HuH-7 (cell line): ENCODE measurements at regions not wholly inside any gene's neighbourhood (a gene's known extent, or its start where the extent isn't known, plus 50 kb on each side); places are given as distances from the start of the nearest gene placed in this dataset.
"Not testable (repeated sequence)": the region's sequence is repeated elsewhere in the genome, so short reads cannot be mapped to it uniquely, and the experiment has no call there.

Experiments used
- DNase-seq: peaks from one replicate; pipeline ENCODE4 v3.0.0; 2011; ENCODE audit warnings: low spot score

GRCh38 chr7:34207810-34208209 lies 302.5 kb downstream of the BMPER start:
- DNase-seq: no peak

GRCh38 chr7:34208878-34209621 lies 303.7 kb downstream of the BMPER start:
- no peak for DNase-seq

GRCh38 chr7:34211018-34211417 lies 305.7 kb downstream of the BMPER start:
- no peak for DNase-seq

GRCh38 chr7:34217972-34218371 lies 312.6 kb downstream of the BMPER start:
- no peak for DNase-seq

GRCh38 chr7:34219153-34219718 lies 313.9 kb downstream of the BMPER start:
- no peak for DNase-seq

DNA sequence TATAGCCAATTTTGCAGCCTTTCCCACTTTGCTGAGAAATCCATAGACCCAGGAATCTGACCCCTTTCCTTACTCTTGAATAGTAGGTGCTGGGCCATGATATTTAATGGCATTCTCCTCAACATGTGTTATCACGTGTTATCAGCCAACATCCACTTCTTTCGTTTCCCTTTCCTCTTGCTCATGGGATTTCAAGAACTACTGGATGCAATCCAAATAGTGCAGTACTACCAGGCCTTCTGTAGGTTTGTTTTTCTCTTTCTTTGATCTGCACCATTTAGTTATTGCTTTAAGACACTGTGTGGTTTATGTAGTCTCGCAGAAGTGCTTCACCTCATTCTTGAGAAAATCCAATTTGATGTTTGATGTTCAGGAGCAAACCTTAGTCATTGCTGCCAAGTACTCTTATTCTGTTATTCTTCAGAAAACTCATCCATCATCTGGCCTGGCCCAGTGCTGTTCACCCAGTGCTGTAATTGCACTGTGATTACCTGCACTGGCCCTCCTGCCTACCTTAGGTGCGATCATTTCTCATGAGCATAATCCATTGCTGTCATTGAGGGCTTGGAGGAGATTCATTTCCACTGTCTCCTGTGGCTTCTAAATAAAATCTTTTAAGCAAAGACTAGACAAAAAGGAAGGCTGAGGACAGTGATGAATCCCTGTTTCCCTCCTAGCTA lies 315.3 kb downstream of the BMPER start:
- no peak for DNase-seq

GRCh38 chr7:34222316-34222715 lies 317.0 kb downstream of the BMPER start:
- DNase-seq: no peak

DNA sequence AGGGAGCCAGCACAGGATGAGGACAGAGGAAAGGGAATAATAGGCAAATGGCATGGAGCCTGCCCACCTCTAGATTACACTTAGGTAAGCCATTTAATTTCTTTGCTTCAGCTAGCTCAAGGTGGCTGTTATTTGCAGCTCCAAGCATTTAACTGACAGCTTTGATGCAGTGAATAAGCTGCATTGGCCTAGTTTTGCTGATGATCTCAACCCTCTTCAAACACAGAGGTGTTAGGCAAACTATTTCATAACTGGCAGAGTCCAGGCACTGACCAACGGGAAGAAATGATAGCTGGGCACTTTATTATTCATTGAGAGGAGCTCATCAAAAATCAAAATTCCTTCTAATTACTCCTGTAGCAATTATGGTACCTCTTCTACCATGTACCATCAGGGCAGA lies 317.4 kb downstream of the BMPER start:
- DNase-seq: no peak

- DNase-seq: no peak
Observed at GRCh38 chr7:34224281-34224680, 318.9 kb downstream of the BMPER start.

- DNase-seq: no peak
Observed at GRCh38 chr7:34225193-34225592, 319.9 kb downstream of the BMPER start.

DNA sequence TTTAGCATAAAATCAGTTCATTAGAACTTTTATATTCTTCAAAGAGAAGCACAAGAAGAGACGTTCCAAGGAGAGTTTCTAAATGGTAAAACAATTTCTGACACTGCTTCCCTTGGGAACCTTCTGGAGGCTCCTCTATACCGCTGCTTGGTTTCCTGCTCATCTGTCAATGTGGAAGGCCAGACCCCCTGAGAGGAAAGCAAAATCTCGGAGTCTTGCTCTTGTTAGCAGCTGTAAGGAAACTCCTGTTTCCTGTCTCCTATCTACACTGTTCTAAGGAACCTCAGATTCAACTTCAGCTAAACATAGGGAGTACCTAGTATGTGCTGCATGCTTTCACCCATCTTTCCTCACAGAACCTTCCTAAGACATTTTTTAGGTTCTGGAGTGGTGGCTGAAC lies 322.2 kb downstream of the BMPER start:
- no peak for DNase-seq

DNA sequence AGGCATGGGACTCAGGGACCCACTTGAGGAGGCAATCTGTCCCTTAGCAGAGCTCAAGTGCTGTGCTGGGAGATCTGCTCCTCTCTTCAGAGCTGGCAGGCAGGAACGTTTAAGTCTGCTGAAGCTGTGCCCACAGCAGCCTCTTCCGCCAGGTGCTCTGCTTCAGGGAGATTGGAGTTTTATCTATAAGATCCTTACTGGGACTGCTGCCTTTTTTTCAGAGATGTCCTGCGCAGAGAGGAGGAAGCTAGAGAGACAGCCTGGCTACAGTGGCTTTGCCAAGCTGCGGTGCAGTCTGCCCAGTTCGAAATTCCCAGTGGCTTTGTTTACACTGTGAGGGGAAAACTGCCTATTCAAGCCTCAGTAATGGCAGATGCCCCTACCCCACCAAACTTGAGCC lies 329.8 kb downstream of the BMPER start:
- DNase-seq: not testable (repeated sequence)

DNA sequence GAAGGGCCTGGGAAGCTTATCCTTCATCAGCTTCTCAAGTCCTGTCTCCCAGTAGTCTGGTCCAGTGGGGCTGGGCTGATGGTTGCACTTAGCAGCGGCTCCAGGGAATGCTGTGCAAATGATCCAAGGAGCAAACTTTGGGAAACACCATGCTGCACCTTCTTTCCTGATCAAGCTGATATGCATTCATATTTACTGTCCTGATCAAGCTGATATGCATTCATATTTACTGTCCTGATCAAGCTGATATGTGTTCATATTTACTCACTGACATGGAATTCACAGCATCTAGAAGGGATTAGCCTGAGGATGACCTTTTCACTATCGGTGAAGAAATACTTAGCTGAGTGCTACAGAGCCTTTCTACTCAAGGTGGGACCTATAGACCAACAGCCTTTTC lies 330.7 kb downstream of the BMPER start:
- DNase-seq: no peak

DNA sequence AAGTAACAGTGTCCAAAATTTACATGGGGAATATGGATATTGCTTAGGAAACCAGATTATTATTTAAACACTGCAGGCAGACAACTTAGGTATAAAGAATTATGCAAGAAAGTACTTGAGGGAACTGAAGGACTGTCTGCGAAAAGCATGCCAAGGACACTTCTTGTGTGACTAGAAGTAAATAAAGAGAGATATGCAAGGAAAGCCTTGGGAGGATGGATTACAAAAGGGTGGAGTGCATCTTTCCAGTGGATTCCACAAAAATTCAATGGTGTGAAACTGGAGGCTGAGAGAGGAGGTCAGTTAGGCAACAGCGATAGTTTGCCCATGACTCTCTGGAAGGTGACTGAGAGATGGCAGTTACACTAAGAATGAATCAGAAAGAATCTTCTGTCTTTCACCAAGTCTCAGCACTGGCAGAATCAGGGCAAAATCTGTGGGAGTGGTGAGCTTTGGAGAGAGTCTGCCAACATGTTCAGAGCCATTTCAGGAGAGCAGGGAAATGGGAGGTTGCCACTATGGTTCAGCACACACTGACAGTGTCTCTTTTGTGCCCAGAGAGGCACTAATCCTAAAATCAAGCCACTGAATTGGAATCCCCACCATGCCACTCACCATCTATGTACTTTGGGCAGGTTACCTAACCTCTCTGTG lies 331.6 kb downstream of the BMPER start:
- DNase-seq: no peak

DNA sequence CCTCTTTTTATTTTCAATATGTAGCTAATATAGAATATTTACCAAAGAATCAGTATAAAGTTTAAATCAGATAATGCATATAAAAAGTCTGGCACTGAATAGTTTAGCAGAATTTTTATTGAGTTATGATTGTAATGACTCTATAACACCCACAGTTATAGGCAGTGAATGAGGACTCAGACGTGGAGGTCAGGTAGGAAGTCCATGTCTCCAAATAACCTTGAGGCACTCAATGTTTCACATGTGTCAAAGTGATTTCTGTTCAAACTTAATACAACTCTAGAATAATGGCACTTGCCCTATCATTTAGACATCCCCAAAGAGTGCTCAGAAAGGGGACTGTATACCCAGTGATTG lies 332.1 kb downstream of the BMPER start:
- DNase-seq: no peak

DNA sequence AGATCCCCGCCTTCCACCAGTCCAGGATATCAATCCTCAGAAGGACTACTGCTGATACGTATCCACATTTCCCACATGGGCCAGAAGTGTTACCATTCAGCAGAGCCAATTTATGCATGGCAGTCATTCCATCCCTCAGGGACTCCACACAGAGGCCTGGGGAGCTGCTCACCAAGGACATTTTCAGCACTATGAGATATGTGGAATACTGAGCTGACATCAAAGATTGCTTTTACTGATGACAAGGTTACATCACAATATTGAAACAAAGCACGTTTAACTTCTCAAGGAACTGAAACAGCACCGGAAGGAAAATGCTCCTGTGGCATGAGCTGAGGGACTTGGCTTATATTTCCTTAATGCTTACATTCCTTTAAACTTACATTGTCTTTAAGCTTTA lies 335.1 kb downstream of the BMPER start:
- no peak for DNase-seq

DNA sequence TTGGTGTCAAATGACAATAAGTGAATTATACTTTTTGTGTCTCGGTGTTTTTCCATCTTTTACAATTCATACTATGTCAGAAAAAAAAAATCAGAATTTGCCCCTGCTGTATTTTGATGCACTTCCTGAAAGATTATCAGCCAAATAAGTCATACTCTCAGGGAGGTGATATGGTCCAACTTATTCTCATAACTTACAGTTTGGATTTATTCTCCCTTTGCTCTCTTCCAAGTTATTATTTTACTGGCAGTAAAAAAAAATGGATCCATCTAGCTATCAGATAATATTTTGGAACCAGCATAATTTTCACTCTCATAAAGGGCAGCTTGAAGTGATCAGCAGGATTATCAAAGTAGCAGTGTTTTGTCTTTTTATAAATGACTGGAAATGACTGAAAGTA lies 337.1 kb downstream of the BMPER start:
- DNase-seq: no peak

GRCh38 chr7:34245246-34245645 lies 339.9 kb downstream of the BMPER start:
- DNase-seq: no peak

- DNase-seq: no peak
Observed at GRCh38 chr7:34247468-34247867, 342.1 kb downstream of the BMPER start.

DNA sequence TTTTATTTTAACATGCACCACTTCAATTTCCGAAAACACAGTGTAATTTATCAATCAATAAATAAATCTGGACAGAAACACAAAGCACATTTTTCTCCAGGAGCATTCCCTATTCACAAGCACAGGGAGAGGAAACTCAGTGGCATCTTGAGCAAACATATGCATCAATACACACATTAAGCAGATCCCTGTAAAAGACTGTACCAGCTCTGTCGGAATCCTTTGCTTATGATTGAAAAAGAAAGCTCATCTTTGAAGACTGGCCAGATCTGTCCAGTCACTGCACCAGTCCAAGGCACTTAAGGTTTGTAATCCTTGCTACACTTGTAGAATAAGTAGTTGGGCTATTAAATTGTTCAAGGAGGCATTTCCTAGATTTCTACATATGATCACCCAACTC lies 343.9 kb downstream of the BMPER start:
- no peak for DNase-seq

DNA sequence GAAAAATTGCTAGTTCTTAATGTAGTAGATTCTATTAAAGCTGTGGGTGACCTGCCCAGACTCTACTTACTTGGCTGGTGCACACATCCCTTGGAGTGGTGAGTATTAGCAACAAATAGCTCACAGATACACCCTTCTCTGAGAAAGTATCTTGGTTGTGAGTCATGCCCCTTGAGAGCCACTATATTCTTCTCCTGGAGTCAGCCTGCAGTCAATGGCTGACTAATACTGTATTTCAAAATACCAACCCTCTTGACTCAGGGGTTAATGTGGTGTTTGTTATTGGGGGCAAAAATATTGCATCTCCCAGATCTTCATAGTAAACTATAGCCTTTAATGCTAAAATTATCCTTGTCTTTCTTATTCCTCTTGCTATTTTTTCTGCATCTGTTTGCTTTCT lies 354.9 kb downstream of the BMPER start:
- DNase-seq: no peak

GRCh38 chr7:34263168-34263567 lies 357.8 kb downstream of the BMPER start:
- no peak for DNase-seq

DNA sequence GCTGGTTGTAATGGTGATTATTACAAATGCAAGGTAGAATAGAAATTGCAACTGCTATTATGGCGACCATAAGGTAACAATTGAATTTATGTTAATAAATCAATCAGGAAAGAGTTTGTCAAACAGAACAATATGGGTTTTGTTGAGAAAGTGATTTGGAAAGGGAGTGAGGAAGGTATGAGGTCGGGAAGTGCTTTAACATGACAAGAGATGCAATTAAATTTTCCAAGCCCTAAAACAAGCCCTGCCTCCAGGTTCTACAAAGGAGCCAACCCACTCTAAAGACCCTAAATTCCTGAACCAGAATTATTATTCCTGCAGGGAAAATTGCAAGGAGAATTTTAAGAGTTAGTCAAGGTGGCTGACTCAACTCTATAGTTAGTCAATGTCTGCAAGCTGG lies 363.7 kb downstream of the BMPER start:
- DNase-seq: no peak
